ENCODE measurements at regions not wholly inside any gene's neighbourhood (a gene's known extent, or its start where the extent isn't known, plus 50 kb on each side); places are given as distances from the start of the nearest gene placed in this dataset.

- no peak for DNase-seq
Measured at GRCh38 chr1:72745413-72745812, 463.1 kb upstream of the NEGR1 start.

GRCh38 chr1:72734415-72734814 lies 452.1 kb upstream of the NEGR1 start:
- DNase-seq = no peak

GRCh38 chr1:72724951-72725861 lies 442.9 kb upstream of the NEGR1 start:
- DNase-seq = no peak

GRCh38 chr1:72705921-72706320 lies 423.6 kb upstream of the NEGR1 start:
- DNase-seq = no peak

GRCh38 chr1:72704841-72705477 lies 422.6 kb upstream of the NEGR1 start:
- DNase-seq = no peak

GRCh38 chr1:72697410-72697809 lies 415.1 kb upstream of the NEGR1 start:
- no peak for DNase-seq

- no peak for DNase-seq
Measured at GRCh38 chr1:72693899-72694298, 411.6 kb upstream of the NEGR1 start.

GRCh38 chr1:72693376-72693775 lies 411.0 kb upstream of the NEGR1 start:
- no peak for DNase-seq

- DNase-seq = no peak
Measured at GRCh38 chr1:72690871-72691270, 408.5 kb upstream of the NEGR1 start.

GRCh38 chr1:72678683-72679082 lies 396.3 kb upstream of the NEGR1 start:
- no peak for DNase-seq

- DNase-seq = no peak
Measured at GRCh38 chr1:72670902-72671301, 388.6 kb upstream of the NEGR1 start.

GRCh38 chr1:72662918-72663317 lies 380.6 kb upstream of the NEGR1 start:
- no peak for DNase-seq

- no peak for DNase-seq
Measured at GRCh38 chr1:72650843-72651435, 368.6 kb upstream of the NEGR1 start.

GRCh38 chr1:72649991-72650390 lies 367.7 kb upstream of the NEGR1 start:
- no peak for DNase-seq

GRCh38 chr1:72649211-72649888 lies 367.0 kb upstream of the NEGR1 start:
- no peak for DNase-seq

GRCh38 chr1:72648465-72648864 lies 366.1 kb upstream of the NEGR1 start:
- no peak for DNase-seq

- DNase-seq = no peak
Measured at GRCh38 chr1:72643142-72643541, 360.8 kb upstream of the NEGR1 start.

- no peak for DNase-seq
Measured at GRCh38 chr1:72637593-72637992, 355.3 kb upstream of the NEGR1 start.

- DNase-seq = no peak
Measured at GRCh38 chr1:72636631-72637030, 354.3 kb upstream of the NEGR1 start.

- no peak for DNase-seq
Measured at GRCh38 chr1:72635719-72636118, 353.4 kb upstream of the NEGR1 start.

- no peak for DNase-seq
Measured at GRCh38 chr1:72634946-72635345, 352.6 kb upstream of the NEGR1 start.

- DNase-seq = no peak
Measured at GRCh38 chr1:72631449-72631848, 349.1 kb upstream of the NEGR1 start.

GRCh38 chr1:72623299-72623708 lies 341.0 kb upstream of the NEGR1 start:
- DNase-seq = peak in 1 of 2 experiments; percentile 15
